ENCODE measurements at regions not wholly inside any gene's neighbourhood (a gene's known extent, or its start where the extent isn't known, plus 50 kb on each side); places are given as distances from the start of the nearest gene placed in this dataset.

- TF ChIP-seq, protein P1, sequence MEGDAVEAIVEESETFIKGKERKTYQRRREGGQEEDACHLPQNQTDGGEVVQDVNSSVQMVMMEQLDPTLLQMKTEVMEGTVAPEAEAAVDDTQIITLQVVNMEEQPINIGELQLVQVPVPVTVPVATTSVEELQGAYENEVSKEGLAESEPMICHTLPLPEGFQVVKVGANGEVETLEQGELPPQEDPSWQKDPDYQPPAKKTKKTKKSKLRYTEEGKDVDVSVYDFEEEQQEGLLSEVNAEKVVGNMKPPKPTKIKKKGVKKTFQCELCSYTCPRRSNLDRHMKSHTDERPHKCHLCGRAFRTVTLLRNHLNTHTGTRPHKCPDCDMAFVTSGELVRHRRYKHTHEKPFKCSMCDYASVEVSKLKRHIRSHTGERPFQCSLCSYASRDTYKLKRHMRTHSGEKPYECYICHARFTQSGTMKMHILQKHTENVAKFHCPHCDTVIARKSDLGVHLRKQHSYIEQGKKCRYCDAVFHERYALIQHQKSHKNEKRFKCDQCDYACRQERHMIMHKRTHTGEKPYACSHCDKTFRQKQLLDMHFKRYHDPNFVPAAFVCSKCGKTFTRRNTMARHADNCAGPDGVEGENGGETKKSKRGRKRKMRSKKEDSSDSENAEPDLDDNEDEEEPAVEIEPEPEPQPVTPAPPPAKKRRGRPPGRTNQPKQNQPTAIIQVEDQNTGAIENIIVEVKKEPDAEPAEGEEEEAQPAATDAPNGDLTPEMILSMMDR (IDR thresholded peaks at IDR 0.05), result no peak
- TF ChIP-seq ZFX (IDR thresholded peaks at IDR 0.05; ENCODE audit: borderline replicate concordance), result no peak
Measured at GRCh38 chr2:209094221-209094620, 329.6 kb upstream of the MAP2 start.

Data from 22Rv1 (cell line).